HG03342 (cell line): ENCODE measurements at regions not wholly inside any gene's neighbourhood (a gene's known extent, or its start where the extent isn't known, plus 50 kb on each side); places are given as distances from the start of the nearest gene placed in this dataset.

Source experiments
- ATAC-seq: cut with Tn5 transposase; IDR thresholded peaks from one replicate; pipeline ENCODE4 v1.9.1; 2021; ENCODE audit warnings: mild to moderate bottlenecking, moderate library complexity; ENCODE audit not compliant: unreplicated experiment

- ATAC-seq: no peak
These were observed 355.4 kb upstream of the CPEB2 start for GRCh38 chr4:14646831-14647230.

- no peak for ATAC-seq
These were observed 352.2 kb upstream of the CPEB2 start for GRCh38 chr4:14650127-14650526.

DNA sequence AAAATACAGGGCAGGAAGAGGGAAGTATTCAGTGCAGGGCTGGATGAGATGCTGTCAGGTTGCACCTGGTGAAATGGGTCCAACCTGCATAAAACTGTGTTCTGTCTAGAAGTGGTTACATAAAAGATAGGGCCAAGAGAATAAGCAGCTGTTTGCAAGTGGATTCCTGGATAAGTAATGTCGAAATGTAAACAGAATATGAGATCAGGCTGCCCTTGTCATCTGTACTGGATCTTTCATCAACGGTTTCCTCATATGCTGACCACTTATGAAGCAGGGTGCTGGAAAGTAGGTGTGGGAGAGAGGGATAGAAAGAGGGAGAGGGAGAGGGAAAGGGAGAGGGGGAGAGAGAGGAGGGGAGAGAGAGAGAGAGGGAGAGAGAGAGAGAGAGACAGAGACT lies 349.8 kb upstream of the CPEB2 start:
- ATAC-seq: no peak

- no peak for ATAC-seq
These were observed 348.9 kb upstream of the CPEB2 start for GRCh38 chr4:14653338-14653737.

GRCh38 chr4:14659286-14659685 lies 343.0 kb upstream of the CPEB2 start:
- ATAC-seq: no peak

DNA sequence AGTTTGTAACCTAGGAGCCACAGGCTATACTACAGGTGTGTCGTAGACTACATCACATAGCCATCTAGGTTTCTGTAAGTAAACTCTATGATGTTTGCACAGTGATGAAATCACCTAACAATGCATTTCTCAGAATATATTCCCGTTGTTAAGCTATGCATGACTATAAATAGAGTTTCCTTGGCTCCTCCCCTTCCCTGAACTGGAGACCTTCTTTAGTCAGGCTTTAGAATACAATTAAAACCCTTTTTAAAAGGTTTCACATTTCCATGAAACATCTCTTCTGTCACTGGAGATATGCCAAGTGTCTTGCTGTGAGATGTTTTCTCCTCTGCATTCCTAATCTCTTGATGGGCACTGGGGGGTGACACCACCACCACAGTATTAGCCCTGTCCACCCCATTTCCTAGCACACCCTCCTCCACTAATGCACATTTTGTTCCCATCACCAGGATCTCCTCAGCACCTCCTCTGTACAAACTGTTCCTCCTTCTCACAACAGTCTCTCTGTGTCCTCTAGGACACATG lies 334.6 kb upstream of the CPEB2 start:
- ATAC-seq: no peak

DNA sequence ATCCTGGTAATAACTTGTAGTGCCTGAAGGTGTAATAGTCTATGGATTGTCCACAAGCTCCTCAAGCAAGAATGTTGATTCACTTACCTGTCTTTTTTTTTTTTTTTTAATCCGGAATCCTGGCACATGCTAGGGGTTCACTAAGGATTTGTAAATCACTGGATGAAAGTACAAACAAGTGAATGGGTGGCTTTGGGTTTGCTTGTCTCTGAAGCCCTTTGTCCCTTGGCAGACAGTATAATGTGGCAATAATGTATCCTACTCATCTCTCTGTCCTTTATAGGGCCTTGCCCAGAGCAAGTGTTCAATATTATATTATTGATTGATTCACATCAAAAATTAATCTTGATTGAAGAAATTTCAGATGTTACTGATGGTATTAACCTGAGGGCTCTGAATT lies 334.0 kb upstream of the CPEB2 start:
- no peak for ATAC-seq

DNA sequence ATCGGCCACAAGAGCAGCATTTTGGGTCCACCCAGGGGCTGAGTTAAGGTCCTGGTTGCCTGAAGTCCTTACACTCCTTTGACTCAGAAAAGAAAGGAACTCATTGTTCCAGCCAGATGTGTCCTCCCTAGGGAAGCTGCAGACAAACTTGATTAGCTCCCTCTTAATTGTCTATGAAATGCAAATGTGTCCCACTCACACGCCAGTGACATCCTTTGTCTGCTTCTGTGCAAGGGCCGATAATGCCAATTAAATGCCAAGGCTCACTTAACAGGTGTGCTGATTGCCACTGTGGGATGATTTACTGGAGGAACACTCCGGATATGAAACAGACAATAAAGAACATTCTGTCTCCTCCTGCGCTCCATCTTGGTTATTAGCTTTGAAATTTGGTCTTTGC lies 332.9 kb upstream of the CPEB2 start:
- ATAC-seq: no peak

DNA sequence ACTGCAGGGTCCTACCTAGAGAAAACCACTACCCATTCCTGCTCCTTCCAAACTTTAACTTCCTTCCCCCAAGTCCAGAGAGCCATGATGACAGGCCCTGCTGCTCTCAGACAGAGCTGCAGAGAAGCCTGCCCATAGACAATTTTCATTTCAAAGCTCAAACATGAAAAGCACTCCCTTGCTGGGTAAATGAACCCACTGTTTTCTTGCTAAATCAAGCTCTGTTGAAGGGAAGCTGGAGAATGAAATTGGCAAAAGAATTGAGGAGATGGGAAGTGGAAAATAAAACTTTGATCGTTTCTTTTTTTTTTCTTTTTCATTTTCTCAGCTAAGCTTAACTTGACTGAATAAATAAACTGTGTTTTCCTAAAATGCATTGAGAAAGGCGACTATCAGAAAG lies 331.1 kb upstream of the CPEB2 start:
- ATAC-seq: no peak

DNA sequence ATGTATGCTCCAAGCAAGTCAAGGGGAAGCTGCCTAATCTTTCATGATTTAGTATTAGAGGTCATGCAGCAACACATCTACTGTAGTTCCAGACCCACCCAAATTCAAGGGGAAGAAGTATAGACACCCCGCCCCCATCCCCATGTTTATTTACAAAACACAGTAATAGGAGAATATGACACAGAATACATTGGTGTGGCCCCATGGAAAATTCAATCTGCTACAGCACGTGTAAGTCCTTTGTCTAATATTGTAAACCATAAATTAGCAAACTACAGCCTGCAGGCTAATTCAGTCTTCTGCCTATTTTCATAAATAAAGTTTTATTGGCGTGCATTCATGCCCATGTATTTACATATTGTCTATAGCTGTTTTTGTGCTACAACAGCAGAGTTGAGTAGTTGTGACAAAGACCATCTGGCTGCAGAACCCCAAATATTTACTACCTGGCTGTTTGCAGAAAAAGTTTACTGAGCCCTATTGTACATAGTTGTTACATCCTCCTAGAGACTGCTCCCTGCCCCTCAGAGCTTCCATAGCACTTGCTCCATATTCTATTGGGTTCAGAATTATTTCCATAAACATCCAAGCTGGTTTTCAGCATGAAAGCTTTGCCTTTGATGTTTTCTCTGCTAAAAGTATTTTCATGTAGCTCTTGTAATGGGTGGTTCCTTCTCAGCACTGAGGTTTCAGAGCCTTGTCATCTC lies 326.8 kb upstream of the CPEB2 start:
- no peak for ATAC-seq

- ATAC-seq: no peak
These were observed 322.4 kb upstream of the CPEB2 start for GRCh38 chr4:14679906-14680305.

DNA sequence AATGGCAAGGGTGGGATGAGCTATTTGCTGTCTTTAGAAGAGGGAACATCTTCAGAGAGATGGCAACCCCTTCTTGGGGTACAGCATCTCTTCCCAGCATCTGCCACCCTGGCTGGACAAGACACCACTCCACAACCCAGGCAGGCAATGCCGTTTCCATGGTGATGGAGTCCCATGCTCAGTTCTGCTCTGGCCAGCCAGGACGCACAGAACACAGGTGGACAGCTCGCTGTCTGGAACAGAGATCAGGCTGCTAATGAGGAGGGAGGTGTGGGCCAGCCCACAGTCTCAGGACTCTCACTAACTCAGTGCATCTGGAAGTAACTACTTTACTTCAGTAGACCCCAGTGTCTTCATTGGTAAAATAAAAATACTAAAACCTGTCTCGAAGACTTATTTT lies 321.0 kb upstream of the CPEB2 start:
- no peak for ATAC-seq

- ATAC-seq: no peak
These were observed 308.6 kb upstream of the CPEB2 start for GRCh38 chr4:14693728-14694127.

GRCh38 chr4:14695095-14695845 lies 307.0 kb upstream of the CPEB2 start:
- ATAC-seq: no peak

DNA sequence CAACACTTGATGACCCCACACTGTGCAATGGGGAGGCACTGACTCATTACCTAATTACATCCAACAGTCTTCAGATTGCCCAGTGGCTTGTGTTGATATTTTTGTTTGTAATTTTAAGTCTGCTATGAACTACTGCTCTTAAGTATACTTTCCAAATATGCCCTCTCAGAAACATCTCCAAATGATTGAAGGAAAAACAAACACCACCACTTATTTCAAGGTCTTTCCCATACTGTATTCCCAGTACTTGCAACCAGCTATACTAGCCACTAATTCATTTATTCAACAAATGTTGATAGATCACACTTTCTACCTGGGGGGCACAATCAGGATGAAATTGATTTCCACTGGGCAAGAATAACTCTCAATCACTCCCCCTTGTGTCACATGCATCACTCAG lies 302.2 kb upstream of the CPEB2 start:
- no peak for ATAC-seq

DNA sequence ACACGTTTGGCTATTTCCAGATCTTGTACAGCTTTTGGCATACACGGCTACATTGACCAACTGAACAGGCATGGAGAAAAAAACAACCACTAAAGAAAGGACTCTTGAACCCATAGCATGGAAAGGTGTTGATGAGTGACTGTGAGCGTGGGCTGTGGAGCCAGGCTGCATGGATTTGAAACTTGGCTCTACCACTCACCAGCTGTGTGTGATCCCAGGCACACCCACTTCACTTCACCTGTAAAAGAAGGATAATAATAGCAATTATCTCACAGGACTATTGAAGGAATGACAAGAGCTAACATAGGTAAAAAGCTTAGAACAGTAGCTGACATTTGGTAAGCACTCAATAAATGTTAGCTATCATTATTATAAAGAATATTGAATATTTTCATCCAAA lies 301.7 kb upstream of the CPEB2 start:
- no peak for ATAC-seq

- no peak for ATAC-seq
These were observed 300.9 kb upstream of the CPEB2 start for GRCh38 chr4:14701389-14701788.

DNA sequence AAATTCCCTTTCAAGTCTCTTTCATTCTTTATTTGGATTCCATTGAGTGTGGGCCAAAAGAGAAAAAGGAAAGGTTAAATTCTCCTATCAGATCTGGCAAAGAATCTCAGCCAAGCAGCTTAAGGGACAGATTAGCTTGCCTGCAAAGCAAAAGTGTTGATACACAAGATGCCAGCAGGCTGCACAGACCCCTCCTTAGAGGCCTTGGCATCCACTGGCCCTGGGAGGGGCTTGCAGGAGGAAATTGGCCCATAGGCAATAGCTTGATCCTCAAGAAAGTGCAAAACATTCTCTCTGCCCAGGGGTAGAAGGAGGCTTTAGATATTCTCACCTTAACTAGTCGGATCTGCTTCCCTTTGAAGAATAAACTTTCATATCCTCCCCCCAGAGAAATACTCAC lies 300.4 kb upstream of the CPEB2 start:
- no peak for ATAC-seq

- ATAC-seq: no peak
These were observed 293.7 kb upstream of the CPEB2 start for GRCh38 chr4:14708574-14708973.

DNA sequence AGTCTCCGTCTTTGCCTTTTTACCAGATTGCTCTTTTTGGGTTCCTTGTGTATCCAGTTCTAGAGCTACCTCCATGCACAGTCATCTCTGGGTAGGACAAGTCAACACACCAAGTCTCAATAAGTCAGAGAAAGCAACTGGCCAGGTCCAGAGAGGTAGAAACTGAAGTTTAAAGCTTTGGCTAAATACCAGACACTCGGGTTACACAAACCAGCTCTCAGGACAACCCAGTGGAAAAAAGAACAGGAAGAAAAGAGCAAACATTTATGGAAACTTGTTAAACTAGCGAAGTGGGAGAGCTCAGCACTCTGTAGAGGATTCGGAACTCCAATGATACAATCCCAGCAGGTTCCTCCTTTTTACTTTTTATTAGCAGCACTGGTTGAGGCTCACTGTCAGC lies 291.0 kb upstream of the CPEB2 start:
- no peak for ATAC-seq

DNA sequence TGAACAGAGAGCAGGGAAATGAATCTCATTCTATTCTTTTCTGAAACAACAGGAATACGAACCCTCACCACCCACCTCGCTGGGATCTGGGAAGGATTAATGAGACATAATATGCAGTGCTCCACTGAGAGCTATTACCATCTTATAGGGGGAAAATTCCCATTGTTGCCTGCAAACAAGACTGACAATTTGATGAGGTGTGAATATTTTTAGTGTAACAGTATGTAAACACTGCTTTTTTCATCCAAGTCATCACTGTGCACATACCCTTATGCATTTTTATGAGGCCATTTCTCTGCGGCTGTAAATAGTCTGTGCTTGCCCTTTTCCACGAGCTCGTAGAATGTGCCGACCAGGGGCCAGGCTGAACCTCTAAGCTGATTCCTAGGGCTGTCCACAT lies 285.6 kb upstream of the CPEB2 start:
- ATAC-seq: no peak

- ATAC-seq: no peak
These were observed 283.2 kb upstream of the CPEB2 start for GRCh38 chr4:14719053-14719452.
